Skeletal muscle satellite cell (primary cell): ENCODE measurements at regions not wholly inside any gene's neighbourhood (a gene's known extent, or its start where the extent isn't known, plus 50 kb on each side); places are given as distances from the start of the nearest gene placed in this dataset.
A peak's percentile ranks its signal among the peaks of the same experiment; 100 is the strongest.

Experiments
- H3K27me3 ChIP-seq: 2 replicates; pipeline ENCODE4 v1.7.0; 2013; ENCODE audit warnings: low read length; ENCODE audit not compliant: control insufficient read depth, insufficient read depth
- H3K36me3 ChIP-seq: 2 replicates; pipeline ENCODE4 v1.7.0; 2013; ENCODE audit warnings: mild to moderate bottlenecking, control low read depth, low read length; ENCODE audit not compliant: insufficient read depth
- H3K4me1 ChIP-seq: 2 replicates; pipeline ENCODE4 v1.7.0; 2013; ENCODE audit warnings: low read length; ENCODE audit not compliant: control insufficient read depth, insufficient read depth
- H3K4me2 ChIP-seq: 2 replicates; pipeline ENCODE4 v1.7.0; 2013; ENCODE audit warnings: mild to moderate bottlenecking, low read length
- H3K4me3 ChIP-seq: 2 replicates; pipeline ENCODE4 v1.7.0; 2013; ENCODE audit warnings: low read length
- H3K9ac ChIP-seq: 2 replicates; pipeline ENCODE4 v1.7.0; 2013; ENCODE audit warnings: mild to moderate bottlenecking, low read depth, low read length, moderate library complexity
- H3K9me3 ChIP-seq: replicated peaks from 2 replicates; pipeline ENCODE4 v1.7.0; 2013; ENCODE audit warnings: mild to moderate bottlenecking, control low read depth, low read length

GRCh38 chr1:93815366-93816110, 63.5 kb downstream of the DNTTIP2 start:
- Histone ChIP-seq H3K9ac (no peak overlapping the region), H3K36me3 (no peaks in the 10 kb centered on the region), H3K9me3 (no peaks in the 10 kb centered on the region), H3K4me1 (peaks cover 69% of the 10 kb centered on the region), H3K4me2 (no peak overlapping the region), H3K4me3 (no peak overlapping the region), H3K27me3 (no peaks in the 10 kb centered on the region)

- H3K4me2 ChIP-seq: no peak overlapping the region
- H3K9me3 ChIP-seq: no peaks in the 10 kb centered on the region
- H3K4me1 ChIP-seq: peaks cover 74% of the 10 kb centered on the region
- H3K27me3 ChIP-seq: no peaks in the 10 kb centered on the region
- peak overlapping the region; percentile 32 for H3K9ac ChIP-seq
- no peak overlapping the region for H3K4me3 ChIP-seq
- no peaks in the 10 kb centered on the region for H3K36me3 ChIP-seq
Measured at GRCh38 chr1:93814795-93815340, 64.1 kb downstream of the DNTTIP2 start.

- Histone ChIP-seq H3K4me3 (no peak overlapping the region), H3K9ac (peak overlapping the region; percentile 69), H3K27me3 (no peaks in the 10 kb centered on the region), H3K9me3 (no peaks in the 10 kb centered on the region), H3K36me3 (no peaks in the 10 kb centered on the region), H3K4me2 (no peak overlapping the region), H3K4me1 (peaks cover 74% of the 10 kb centered on the region)
Measured at GRCh38 chr1:93814059-93814794, 64.8 kb downstream of the DNTTIP2 start.

- Histone ChIP-seq H3K4me1 (peaks cover 74% of the 10 kb centered on the region), H3K4me2 (peak overlapping the region; percentile 25), H3K9ac (peak overlapping the region; percentile 69)
Measured at GRCh38 chr1:93813076-93813475, 65.9 kb downstream of the DNTTIP2 start.

GRCh38 chr1:93811326-93812065, 67.5 kb downstream of the DNTTIP2 start:
- Histone ChIP-seq H3K27me3 (no peaks in the 10 kb centered on the region), H3K9ac (peak overlapping the region; percentile 69), H3K36me3 (no peaks in the 10 kb centered on the region), H3K4me1 (peaks cover 61% of the 10 kb centered on the region), H3K9me3 (no peaks in the 10 kb centered on the region), H3K4me2 (no peak overlapping the region), H3K4me3 (no peak overlapping the region)

More at GRCh38 chr1:93813076-93813475, 65.9 kb downstream of the DNTTIP2 start:
- Histone ChIP-seq H3K9me3 (no peaks in the 10 kb centered on the region), H3K36me3 (no peaks in the 10 kb centered on the region), H3K4me3 (no peak overlapping the region), H3K27me3 (no peaks in the 10 kb centered on the region)

- no peak overlapping the region for H3K4me2 ChIP-seq
- no peaks in the 10 kb centered on the region for H3K36me3 ChIP-seq
- no peak overlapping the region for H3K4me3 ChIP-seq
- H3K9me3 ChIP-seq: no peaks in the 10 kb centered on the region
- no peaks in the 10 kb centered on the region for H3K27me3 ChIP-seq
- no peak overlapping the region for H3K9ac ChIP-seq
- peaks cover 57% of the 10 kb centered on the region for H3K4me1 ChIP-seq
Measured at GRCh38 chr1:93810316-93810715, 68.7 kb downstream of the DNTTIP2 start.

GRCh38 chr1:93808871-93809270, 70.1 kb downstream of the DNTTIP2 start:
- no peaks in the 10 kb centered on the region for H3K36me3 ChIP-seq
- no peak overlapping the region for H3K9ac ChIP-seq
- H3K4me1 ChIP-seq: peaks cover 57% of the 10 kb centered on the region
- H3K27me3 ChIP-seq: no peaks in the 10 kb centered on the region
- no peak overlapping the region for H3K4me3 ChIP-seq
- no peaks in the 10 kb centered on the region for H3K9me3 ChIP-seq
- no peak overlapping the region for H3K4me2 ChIP-seq

GRCh38 chr1:93807311-93807930, 71.6 kb downstream of the DNTTIP2 start:
- H3K4me2 ChIP-seq: no peak overlapping the region
- H3K9ac ChIP-seq: no peak overlapping the region
- H3K4me1 ChIP-seq: peaks cover 53% of the 10 kb centered on the region
- H3K27me3 ChIP-seq: no peaks in the 10 kb centered on the region
- no peak overlapping the region for H3K4me3 ChIP-seq
- H3K9me3 ChIP-seq: no peaks in the 10 kb centered on the region
- H3K36me3 ChIP-seq: no peaks in the 10 kb centered on the region

- peak overlapping the region; percentile 78 for H3K4me2 ChIP-seq
- no peaks in the 10 kb centered on the region for H3K9me3 ChIP-seq
- H3K9ac ChIP-seq: peak overlapping the region; percentile 77
- no peaks in the 10 kb centered on the region for H3K27me3 ChIP-seq
- H3K4me3 ChIP-seq: peak overlapping the region; percentile 54
- H3K4me1 ChIP-seq: peaks cover 34% of the 10 kb centered on the region
- H3K36me3 ChIP-seq: no peaks in the 10 kb centered on the region
Measured at GRCh38 chr1:93805027-93805610, 73.9 kb downstream of the DNTTIP2 start.

GRCh38 chr1:93804412-93804811, 74.6 kb downstream of the DNTTIP2 start:
- H3K27me3 ChIP-seq: no peaks in the 10 kb centered on the region

More at GRCh38 chr1:93804412-93804811, 74.6 kb downstream of the DNTTIP2 start:
- no peaks in the 10 kb centered on the region for H3K9me3 ChIP-seq
- peak overlapping the region; percentile 54 for H3K4me3 ChIP-seq
- peaks cover 39% of the 10 kb centered on the region for H3K4me1 ChIP-seq
- peak overlapping the region; percentile 77 for H3K9ac ChIP-seq
- no peaks in the 10 kb centered on the region for H3K36me3 ChIP-seq
- H3K4me2 ChIP-seq: peak overlapping the region; percentile 78
